ENCODE measurements at regions not wholly inside any gene's neighbourhood (a gene's known extent, or its start where the extent isn't known, plus 50 kb on each side); places are given as distances from the start of the nearest gene placed in this dataset.
"Not testable (repeated sequence)": the region's sequence is repeated elsewhere in the genome, so short reads cannot be mapped to it uniquely, and the experiment has no call there.

- H3K27ac ChIP-seq (ENCODE audit: low read length): peak overlapping the region; percentile 9; the same call in 1 of the 2 replicates
Measured at GRCh38 chr2:31785876-31786275, 205.1 kb upstream of the SRD5A2 start.

GRCh38 chr2:31784868-31785267 is 204.1 kb upstream of the SRD5A2 start:
- H2AFZ ChIP-seq (ENCODE audit: low read depth, low read length): no peak overlapping the region
- H3K9ac ChIP-seq (ENCODE audit: low read length): no peak overlapping the region
- no peak overlapping the region for H3K4me3 ChIP-seq (ENCODE audit: low read length)
- H3K4me2 ChIP-seq (ENCODE audit: low read length): no peak overlapping the region; the same call in 1 of the 2 replicates
- no peak overlapping the region for H3K27ac ChIP-seq (ENCODE audit: low read length)
- no peaks in the 10 kb centered on the region for H3K9me3 ChIP-seq (ENCODE audit: insufficient read depth, low read length)
- H3K36me3 ChIP-seq (replicated peaks; ENCODE audit: low read depth, low read length): no peaks in the 10 kb centered on the region
- TF ChIP-seq EZH2phosphoT487 (IDR thresholded peaks at IDR 0.05; ENCODE audit: low read depth) (no peak), CTCF (IDR thresholded peaks at IDR 0.05; ENCODE audit: low read depth, low read length) (no peak)
- H3K79me2 ChIP-seq (ENCODE audit: low read length): no peaks in the 10 kb centered on the region
- H3K27me3 ChIP-seq (ENCODE audit: low read depth, low read length): no peaks in the 10 kb centered on the region
- H3K4me1 ChIP-seq (ENCODE audit: low read length): peaks cover 20% of the 10 kb centered on the region
- no peaks in the 10 kb centered on the region for H4K20me1 ChIP-seq (ENCODE audit: insufficient read depth, low read length)

More at GRCh38 chr2:31785876-31786275, 205.1 kb upstream of the SRD5A2 start:
- Histone ChIP-seq H3K36me3 (replicated peaks; ENCODE audit: low read depth, low read length) (no peaks in the 10 kb centered on the region), H3K4me1 (ENCODE audit: low read length) (peaks cover 20% of the 10 kb centered on the region), H2AFZ (ENCODE audit: low read depth, low read length) (no peak overlapping the region), H3K27me3 (ENCODE audit: low read depth, low read length) (no peaks in the 10 kb centered on the region), H3K9ac (ENCODE audit: low read length) (0 out of 2 replicates have a peak overlapping the region, but pooled peaks have one; percentile 3), H4K20me1 (ENCODE audit: insufficient read depth, low read length) (no peaks in the 10 kb centered on the region), H3K9me3 (ENCODE audit: insufficient read depth, low read length) (no peaks in the 10 kb centered on the region), H3K4me3 (ENCODE audit: low read length) (no peak overlapping the region), H3K4me2 (ENCODE audit: low read length) (peak overlapping the region; percentile 48), H3K79me2 (ENCODE audit: low read length) (no peaks in the 10 kb centered on the region)
- no peak for TF ChIP-seq EZH2phosphoT487 (IDR thresholded peaks at IDR 0.05; ENCODE audit: low read depth)
- no peak for TF ChIP-seq CTCF (IDR thresholded peaks at IDR 0.05; ENCODE audit: low read depth, low read length)

- not testable (repeated sequence) for H3K27ac ChIP-seq (ENCODE audit: low read length); H3K4me2 ChIP-seq (ENCODE audit: low read length); H3K9ac ChIP-seq (ENCODE audit: low read length); H3K27me3 ChIP-seq (ENCODE audit: low read depth, low read length); H3K36me3 ChIP-seq (replicated peaks; ENCODE audit: low read depth, low read length); H3K79me2 ChIP-seq (ENCODE audit: low read length); H3K4me3 ChIP-seq (ENCODE audit: low read length); H2AFZ ChIP-seq (ENCODE audit: low read depth, low read length); H3K9me3 ChIP-seq (ENCODE audit: insufficient read depth, low read length); H4K20me1 ChIP-seq (ENCODE audit: insufficient read depth, low read length)
- H3K4me1 ChIP-seq (ENCODE audit: low read length): peaks cover 20% of the 10 kb centered on the region
Measured at GRCh38 chr2:31783446-31784091, 202.8 kb upstream of the SRD5A2 start.

GRCh38 chr2:31778153-31778552 is 197.4 kb upstream of the SRD5A2 start:
- Histone ChIP-seq H4K20me1 (ENCODE audit: insufficient read depth, low read length) (no peaks in the 10 kb centered on the region), H3K27me3 (ENCODE audit: low read depth, low read length) (no peaks in the 10 kb centered on the region), H3K9ac (ENCODE audit: low read length) (no peak overlapping the region), H3K27ac (ENCODE audit: low read length) (no peak overlapping the region), H3K79me2 (ENCODE audit: low read length) (no peaks in the 10 kb centered on the region), H3K36me3 (replicated peaks; ENCODE audit: low read depth, low read length) (no peaks in the 10 kb centered on the region), H2AFZ (ENCODE audit: low read depth, low read length) (no peak overlapping the region), H3K4me1 (ENCODE audit: low read length) (no peaks in the 10 kb centered on the region), H3K4me2 (ENCODE audit: low read length) (no peak overlapping the region), H3K4me3 (ENCODE audit: low read length) (no peak overlapping the region), H3K9me3 (ENCODE audit: insufficient read depth, low read length) (no peaks in the 10 kb centered on the region)
- TF ChIP-seq CTCF (IDR thresholded peaks at IDR 0.05; ENCODE audit: low read depth, low read length) (no peak), EZH2phosphoT487 (IDR thresholded peaks at IDR 0.05; ENCODE audit: low read depth) (no peak)

Measured in OCI-LY3 (cell line).